ENCODE measurements at regions not wholly inside any gene's neighbourhood (a gene's known extent, or its start where the extent isn't known, plus 50 kb on each side); places are given as distances from the start of the nearest gene placed in this dataset.

GRCh38 chr1:228936881-228937280, 201.6 kb downstream of the RHOU start:
- TF ChIP-seq, protein P1, sequence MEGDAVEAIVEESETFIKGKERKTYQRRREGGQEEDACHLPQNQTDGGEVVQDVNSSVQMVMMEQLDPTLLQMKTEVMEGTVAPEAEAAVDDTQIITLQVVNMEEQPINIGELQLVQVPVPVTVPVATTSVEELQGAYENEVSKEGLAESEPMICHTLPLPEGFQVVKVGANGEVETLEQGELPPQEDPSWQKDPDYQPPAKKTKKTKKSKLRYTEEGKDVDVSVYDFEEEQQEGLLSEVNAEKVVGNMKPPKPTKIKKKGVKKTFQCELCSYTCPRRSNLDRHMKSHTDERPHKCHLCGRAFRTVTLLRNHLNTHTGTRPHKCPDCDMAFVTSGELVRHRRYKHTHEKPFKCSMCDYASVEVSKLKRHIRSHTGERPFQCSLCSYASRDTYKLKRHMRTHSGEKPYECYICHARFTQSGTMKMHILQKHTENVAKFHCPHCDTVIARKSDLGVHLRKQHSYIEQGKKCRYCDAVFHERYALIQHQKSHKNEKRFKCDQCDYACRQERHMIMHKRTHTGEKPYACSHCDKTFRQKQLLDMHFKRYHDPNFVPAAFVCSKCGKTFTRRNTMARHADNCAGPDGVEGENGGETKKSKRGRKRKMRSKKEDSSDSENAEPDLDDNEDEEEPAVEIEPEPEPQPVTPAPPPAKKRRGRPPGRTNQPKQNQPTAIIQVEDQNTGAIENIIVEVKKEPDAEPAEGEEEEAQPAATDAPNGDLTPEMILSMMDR (IDR thresholded peaks at IDR 0.05), result no peak
- H3K4me3 ChIP-seq, result no peak overlapping the region
- intact Hi-C loops (cut with DNase I), result no loop called here
- H3K9me3 ChIP-seq, result no peaks in the 10 kb centered on the region
- no peak overlapping the region for H3K27ac ChIP-seq
- DNase-seq, result no peak
- peaks cover 32% of the 10 kb centered on the region for H3K4me1 ChIP-seq
- no peak for ATAC-seq
- H3K27me3 ChIP-seq, result no peaks in the 10 kb centered on the region
- H3K36me3 ChIP-seq, result no peaks in the 10 kb centered on the region

DNA sequence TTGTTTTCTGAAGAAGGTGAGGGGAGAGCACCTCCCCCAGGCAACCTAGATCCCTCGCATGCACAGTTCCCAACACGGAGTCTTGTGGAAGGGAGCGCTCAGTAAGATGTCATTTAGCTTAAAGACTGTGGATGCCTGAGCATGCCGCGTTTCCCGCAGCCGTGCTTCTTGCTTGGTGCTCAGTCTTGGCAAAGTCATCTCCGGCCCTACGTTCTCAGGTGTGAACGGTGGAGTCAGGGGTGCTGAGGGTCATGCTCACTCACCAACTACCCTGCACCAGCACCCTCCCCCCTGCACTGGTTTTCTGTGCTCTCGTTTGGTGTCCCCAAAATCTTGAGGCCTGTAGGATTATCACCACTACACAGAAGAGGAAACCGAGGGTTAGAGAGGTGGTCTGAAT, 202.1 kb downstream of the RHOU start:
- no peaks in the 10 kb centered on the region for H3K36me3 ChIP-seq
- H3K27me3 ChIP-seq, result no peaks in the 10 kb centered on the region
- H3K9me3 ChIP-seq, result no peaks in the 10 kb centered on the region
- H3K4me3 ChIP-seq, result no peak overlapping the region
- no peak for ATAC-seq
- intact Hi-C loops (cut with DNase I), result no loop called here
- no peak for DNase-seq
- peaks cover 32% of the 10 kb centered on the region for H3K4me1 ChIP-seq
- TF ChIP-seq, protein P1 (IDR thresholded peaks at IDR 0.05), result no peak
- peak overlapping the region; percentile 73 for H3K27ac ChIP-seq

DNA sequence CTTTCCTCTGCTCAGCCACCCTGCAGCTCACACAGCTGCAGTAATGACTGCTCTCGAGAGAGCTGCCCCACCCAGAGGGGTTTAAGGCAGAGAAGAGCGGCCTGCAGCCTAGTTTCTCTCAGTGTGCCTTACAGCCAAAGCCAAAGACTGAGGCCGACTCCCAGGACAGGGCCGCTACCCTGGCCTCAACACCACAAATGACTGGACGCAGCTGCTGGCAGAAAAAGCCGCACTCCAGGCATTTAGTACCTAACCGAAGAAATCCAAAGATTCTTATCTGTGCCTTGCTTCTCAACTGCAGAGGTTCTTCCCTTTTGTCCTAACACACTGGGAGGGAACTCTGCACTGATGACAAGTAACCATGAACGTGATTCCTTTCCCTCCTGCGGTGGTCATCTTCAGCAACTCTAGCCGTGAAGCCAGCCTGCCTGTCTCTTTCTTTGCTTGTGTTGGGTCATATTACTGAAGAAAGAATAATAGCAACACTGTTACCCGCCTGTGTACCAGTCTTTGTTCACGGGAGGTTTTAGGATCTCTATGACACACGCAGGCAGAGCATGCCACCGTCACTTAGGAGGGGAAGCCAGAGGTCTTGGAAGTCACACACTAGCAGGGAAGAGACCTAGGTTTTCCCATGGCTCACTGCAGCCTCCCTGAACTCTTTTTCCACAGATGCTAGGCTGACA, 202.7 kb downstream of the RHOU start:
- H3K36me3 ChIP-seq, result no peaks in the 10 kb centered on the region
- no peaks in the 10 kb centered on the region for H3K9me3 ChIP-seq
- H3K27me3 ChIP-seq, result no peaks in the 10 kb centered on the region
- TF ChIP-seq, protein P1 (IDR thresholded peaks at IDR 0.05), result no peak
- intact Hi-C loops (cut with DNase I), result no loop called here
- H3K4me3 ChIP-seq, result no peak overlapping the region
- H3K4me1 ChIP-seq, result peaks cover 32% of the 10 kb centered on the region
- peak overlapping the region; percentile 73 for H3K27ac ChIP-seq
- DNase-seq (no peak), ATAC-seq (no peak)

- H3K36me3 ChIP-seq, result no peaks in the 10 kb centered on the region
- TF ChIP-seq, protein P1 (IDR thresholded peaks at IDR 0.05), result no peak
- H3K4me3 ChIP-seq, result no peak overlapping the region
- DNase-seq (no peak), ATAC-seq (peak; percentile 77)
- H3K4me1 ChIP-seq, result peaks cover 32% of the 10 kb centered on the region
- intact Hi-C loops (cut with DNase I), result no loop called here
- no peaks in the 10 kb centered on the region for H3K27me3 ChIP-seq
- H3K27ac ChIP-seq, result peak overlapping the region; percentile 73
- H3K9me3 ChIP-seq, result no peaks in the 10 kb centered on the region
Observed at GRCh38 chr1:228938537-228938901, 203.2 kb downstream of the RHOU start.

DNA sequence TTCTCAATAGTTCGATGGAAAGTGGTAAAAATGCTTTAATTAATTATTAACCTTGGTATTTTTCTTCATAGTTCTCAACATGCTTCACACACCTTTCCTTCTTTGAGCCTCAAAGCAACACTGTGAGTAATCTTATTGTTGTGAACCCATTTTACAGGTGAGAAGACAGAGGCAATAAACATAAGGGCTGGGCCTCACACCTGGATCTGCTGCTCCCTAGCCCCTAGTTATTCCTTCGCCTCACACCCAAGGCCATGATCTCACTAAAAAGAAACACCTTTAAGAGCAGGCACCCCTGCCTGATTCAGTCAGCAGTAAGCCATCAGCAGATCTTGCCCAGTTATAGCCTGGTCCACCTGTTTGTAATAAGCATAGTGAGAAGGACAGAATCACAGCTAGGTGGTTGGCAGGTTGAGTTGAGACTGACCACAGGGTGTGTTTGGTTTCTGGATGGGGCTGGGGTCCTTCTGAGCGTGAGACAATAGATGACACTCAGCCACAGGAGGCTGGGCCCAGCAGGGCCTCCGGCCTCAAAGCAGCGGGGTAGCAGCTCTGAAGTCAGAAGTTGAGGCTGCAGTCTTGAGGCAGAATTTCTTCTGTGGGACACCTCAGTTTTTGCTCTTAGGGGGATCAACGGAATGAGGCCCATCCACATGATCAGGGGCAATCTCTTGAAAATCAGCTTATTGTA, 203.9 kb downstream of the RHOU start:
- ATAC-seq (no peak), DNase-seq (no peak)
- no peaks in the 10 kb centered on the region for H3K36me3 ChIP-seq
- TF ChIP-seq, protein P1 (IDR thresholded peaks at IDR 0.05), result no peak
- H3K27ac ChIP-seq, result no peak overlapping the region
- peaks cover 32% of the 10 kb centered on the region for H3K4me1 ChIP-seq
- H3K9me3 ChIP-seq, result no peaks in the 10 kb centered on the region
- intact Hi-C loops (cut with DNase I), result no loop called here
- no peak overlapping the region for H3K4me3 ChIP-seq
- no peaks in the 10 kb centered on the region for H3K27me3 ChIP-seq

All from upper lobe of right lung (tissue), 1 donor.